Ovary (tissue), 3 donors: ENCODE measurements at regions not wholly inside any gene's neighbourhood (a gene's known extent, or its start where the extent isn't known, plus 50 kb on each side); places are given as distances from the start of the nearest gene placed in this dataset.

ENCODE experiments used
- POLR2A ChIP-seq: fragments of 450-650 bp; IDR thresholded peaks from one replicate; pipeline ENCODE4 v1.6.1; 2017; ENCODE audit warnings: antibody characterized with exemption, mild to moderate bottlenecking, moderate library complexity
- TF ChIP-seq, protein P1 (sequence below), 3 donors: fragments of 450-650 bp in 2 of 3; fragments of 200-600 bp in 1 of 3; IDR thresholded peaks; one replicate each; pipeline versions ENCODE4 v1.5.1 to v1.8.0; 2016 to 2022; ENCODE audit warnings: antibody characterized with exemption in 3 of 3, mild to moderate bottlenecking in 1 of 3
- donor health status: DM: no; HTN: no; CAD: no.

DNA sequence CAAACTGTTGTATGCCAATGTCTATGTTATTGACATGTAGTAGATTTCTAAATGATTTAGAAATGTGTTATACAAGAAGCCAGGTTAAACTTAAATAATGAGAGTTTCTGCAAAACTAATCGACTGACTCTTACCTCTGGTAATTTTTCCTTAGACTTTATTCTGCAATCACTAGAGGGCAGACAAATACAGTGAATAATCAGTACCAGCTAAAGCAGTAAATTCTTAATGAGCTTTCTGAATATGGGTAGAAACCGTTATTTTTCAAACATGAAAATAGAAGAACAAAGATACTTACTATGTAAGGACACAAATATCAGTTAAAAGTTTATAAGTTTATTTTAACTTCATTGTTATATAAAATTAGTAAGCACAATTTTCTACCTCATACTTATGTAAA is 97.9 kb upstream of the RGS1 start:
- TF ChIP-seq POLR2A = no peak
- TF ChIP-seq, protein P1, sequence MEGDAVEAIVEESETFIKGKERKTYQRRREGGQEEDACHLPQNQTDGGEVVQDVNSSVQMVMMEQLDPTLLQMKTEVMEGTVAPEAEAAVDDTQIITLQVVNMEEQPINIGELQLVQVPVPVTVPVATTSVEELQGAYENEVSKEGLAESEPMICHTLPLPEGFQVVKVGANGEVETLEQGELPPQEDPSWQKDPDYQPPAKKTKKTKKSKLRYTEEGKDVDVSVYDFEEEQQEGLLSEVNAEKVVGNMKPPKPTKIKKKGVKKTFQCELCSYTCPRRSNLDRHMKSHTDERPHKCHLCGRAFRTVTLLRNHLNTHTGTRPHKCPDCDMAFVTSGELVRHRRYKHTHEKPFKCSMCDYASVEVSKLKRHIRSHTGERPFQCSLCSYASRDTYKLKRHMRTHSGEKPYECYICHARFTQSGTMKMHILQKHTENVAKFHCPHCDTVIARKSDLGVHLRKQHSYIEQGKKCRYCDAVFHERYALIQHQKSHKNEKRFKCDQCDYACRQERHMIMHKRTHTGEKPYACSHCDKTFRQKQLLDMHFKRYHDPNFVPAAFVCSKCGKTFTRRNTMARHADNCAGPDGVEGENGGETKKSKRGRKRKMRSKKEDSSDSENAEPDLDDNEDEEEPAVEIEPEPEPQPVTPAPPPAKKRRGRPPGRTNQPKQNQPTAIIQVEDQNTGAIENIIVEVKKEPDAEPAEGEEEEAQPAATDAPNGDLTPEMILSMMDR (IDR thresholded peaks at IDR 0.05) = peak in 2 of 3 donors; percentile 12 to 68
